GM13976 (cell line): ENCODE measurements at regions not wholly inside any gene's neighbourhood (a gene's known extent, or its start where the extent isn't known, plus 50 kb on each side); places are given as distances from the start of the nearest gene placed in this dataset.

ENCODE experiments used
- DNase-seq: peaks from one replicate; pipeline ENCODE4 v3.0.0; 2012; ENCODE audit warnings: low spot score
- CTCF ChIP-seq: IDR thresholded peaks from 2 replicates; pipeline ENCODE4 v1.5.1; 2012; ENCODE audit warnings: borderline replicate concordance, mild to moderate bottlenecking; ENCODE audit not compliant: insufficient read depth; ENCODE audit errors: extremely low read depth, missing control alignments, control extremely low read depth
- in situ Hi-C: fragments of 300-500 bp; cut with MboI; formaldehyde crosslinking; loops from one replicate; pipeline ENCODE4 v1.12.0; 2022; ENCODE audit warnings: low sequenced_read_pairs, mixed read lengths, inconsistent platforms; ENCODE audit not compliant: unreplicated experiment

- no peak for DNase-seq
- in situ Hi-C loops, result no loop called here
- no peak for TF ChIP-seq CTCF
Measured at GRCh38 chr5:120789918-120790317, 325.8 kb downstream of the PRR16 start.

GRCh38 chr5:120790339-120790738, 326.2 kb downstream of the PRR16 start:
- in situ Hi-C loops, result no loop called here
- DNase-seq, result no peak
- TF ChIP-seq CTCF, result no peak

GRCh38 chr5:120792477-120792876, 328.4 kb downstream of the PRR16 start:
- no peak for TF ChIP-seq CTCF
- no peak for DNase-seq
- in situ Hi-C loops, result no loop called here

GRCh38 chr5:120794121-120794520, 330.0 kb downstream of the PRR16 start:
- TF ChIP-seq CTCF, result no peak
- no peak for DNase-seq
- in situ Hi-C loops, result no loop called here

GRCh38 chr5:120803282-120803681, 339.2 kb downstream of the PRR16 start:
- TF ChIP-seq CTCF, result no peak
- no peak for DNase-seq
- in situ Hi-C loops, result no loop called here

GRCh38 chr5:120805131-120805530, 341.0 kb downstream of the PRR16 start:
- no peak for DNase-seq
- TF ChIP-seq CTCF, result no peak
- in situ Hi-C loops, result no loop called here

- DNase-seq, result no peak
- TF ChIP-seq CTCF, result no peak
- in situ Hi-C loops, result no loop called here
Measured at GRCh38 chr5:120806202-120806601, 342.1 kb downstream of the PRR16 start.
